NCI-H146 treated with DMSO at 0.1 percent for 48 hours (cell line): ENCODE measurements at regions not wholly inside any gene's neighbourhood (a gene's known extent, or its start where the extent isn't known, plus 50 kb on each side); places are given as distances from the start of the nearest gene placed in this dataset.

Experiments used
- DNase-seq: peaks from one replicate; lab custom pipeline; 2025; ENCODE audit not compliant: unreplicated experiment; lab: John Stamatoyannopoulos, UW

DNA sequence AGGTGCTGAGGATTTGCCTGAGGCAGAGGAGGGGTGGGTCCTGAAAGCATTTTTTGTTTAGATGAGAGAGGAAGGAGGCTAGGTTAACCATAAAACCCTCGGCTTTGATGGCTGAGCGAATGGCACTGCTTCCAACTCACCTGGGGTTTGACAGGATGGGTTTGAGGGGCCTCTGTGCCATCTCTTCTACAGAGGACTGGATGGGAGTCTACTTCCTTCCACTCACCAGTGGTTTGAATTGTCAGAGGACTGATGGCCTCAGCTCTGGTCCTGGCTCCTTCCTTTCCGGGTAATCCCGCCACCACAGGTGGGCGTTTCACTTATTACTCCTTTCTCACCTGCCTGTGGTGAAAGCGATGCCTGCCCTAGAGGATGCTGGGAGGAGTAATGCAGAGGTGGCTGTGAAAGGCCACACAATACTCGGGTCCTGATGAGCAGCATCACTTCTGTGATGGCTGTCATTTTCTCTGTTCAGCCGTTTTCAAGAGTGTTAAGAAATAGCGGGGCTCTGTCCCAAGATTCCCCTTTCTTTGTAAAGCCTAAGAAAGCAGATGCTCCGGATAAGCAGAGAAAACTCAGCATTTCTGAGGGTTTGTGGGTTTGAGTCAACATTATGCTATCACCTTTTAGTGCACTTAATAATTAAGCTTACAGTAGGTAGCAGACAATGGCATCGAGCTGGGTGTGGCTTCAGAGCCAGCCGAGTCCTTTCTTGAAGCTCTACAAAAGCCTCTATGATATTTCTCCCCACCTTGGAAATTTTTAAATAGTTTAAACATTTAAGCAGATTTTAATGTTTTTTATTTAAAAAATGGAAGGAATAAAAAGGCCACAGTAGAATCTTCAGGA lies 220.7 kb downstream of the HLX start:
- no peak for DNase-seq

- no peak for DNase-seq
These were observed 221.4 kb downstream of the HLX start for GRCh38 chr1:221100611-221101010.

DNA sequence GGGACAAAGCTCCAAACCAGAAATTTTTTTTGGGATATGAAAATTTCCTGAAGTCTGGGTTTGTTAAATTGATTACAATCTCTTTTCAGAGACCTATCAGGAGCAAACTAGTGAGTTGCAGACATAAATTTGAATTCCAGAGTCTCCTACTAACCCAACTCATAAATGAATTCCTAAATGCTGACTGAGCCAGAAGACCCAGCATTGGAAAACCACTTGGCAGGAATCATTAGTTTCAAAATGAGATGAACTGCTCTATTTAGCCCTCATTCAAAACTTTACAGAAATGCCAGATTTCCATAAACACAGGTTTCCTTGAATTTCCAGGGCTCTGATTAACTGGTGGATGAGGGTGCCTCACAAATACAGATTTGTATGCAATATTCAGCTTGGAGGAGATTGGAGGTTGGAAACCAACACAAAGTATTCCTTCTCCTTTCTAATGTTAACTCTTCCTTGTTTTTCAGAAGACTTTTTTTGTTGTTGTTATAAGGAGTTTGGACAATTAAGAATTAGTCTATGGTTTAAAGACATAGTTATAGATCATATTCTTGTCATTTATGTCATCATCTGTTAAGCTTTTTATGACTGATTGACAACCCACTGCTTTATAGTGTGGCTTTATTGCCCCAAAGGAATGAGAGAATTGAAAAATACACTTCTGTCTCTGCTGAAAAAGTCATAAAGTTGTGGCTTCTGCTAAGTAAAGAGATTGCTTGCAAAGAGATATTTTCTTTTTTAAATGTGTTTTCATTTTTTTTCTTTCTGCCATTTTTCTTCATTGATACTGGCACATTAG lies 222.8 kb downstream of the HLX start:
- no peak for DNase-seq

GRCh38 chr1:221104596-221104995 lies 225.4 kb downstream of the HLX start:
- no peak for DNase-seq

DNA sequence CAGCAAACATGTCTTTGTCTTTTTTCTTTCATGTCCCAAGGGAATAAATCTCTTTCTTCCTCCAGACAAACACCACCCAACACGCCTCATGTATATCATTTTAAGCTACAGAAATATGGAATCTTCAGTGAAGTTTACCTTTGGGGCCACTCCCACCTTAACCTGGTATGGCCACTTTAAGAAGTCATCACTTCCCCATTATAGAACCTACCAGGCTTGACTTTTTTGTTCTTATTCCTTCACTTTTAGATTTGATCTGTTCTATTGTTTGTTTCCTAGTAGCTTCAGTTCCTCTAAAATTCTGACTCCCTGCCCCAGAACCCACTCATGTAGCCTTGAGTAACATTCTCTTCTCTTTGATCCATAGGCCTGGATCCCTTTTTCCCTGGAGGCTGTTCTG lies 226.3 kb downstream of the HLX start:
- DNase-seq, result no peak

DNA sequence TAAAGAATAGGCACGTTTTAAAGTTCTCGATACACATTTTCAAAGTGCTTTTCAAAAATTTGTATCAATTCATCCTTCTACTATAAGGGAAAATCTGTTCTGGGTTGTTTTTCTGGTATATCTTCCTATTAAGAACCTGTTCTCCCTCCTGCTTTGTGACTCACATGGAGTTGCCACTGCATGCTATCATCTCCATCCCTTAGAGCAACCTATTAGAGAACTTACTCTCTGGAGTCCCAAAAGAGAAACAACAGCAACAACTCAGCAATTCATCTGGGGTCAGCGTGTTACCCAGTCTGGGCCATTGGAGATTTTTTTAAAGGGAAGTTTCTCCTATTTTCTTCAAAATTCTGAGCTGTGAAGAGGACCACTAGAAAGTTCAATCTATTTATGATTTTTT lies 227.4 kb downstream of the HLX start:
- no peak for DNase-seq

GRCh38 chr1:221109930-221110329 lies 230.7 kb downstream of the HLX start:
- DNase-seq, result no peak

DNA sequence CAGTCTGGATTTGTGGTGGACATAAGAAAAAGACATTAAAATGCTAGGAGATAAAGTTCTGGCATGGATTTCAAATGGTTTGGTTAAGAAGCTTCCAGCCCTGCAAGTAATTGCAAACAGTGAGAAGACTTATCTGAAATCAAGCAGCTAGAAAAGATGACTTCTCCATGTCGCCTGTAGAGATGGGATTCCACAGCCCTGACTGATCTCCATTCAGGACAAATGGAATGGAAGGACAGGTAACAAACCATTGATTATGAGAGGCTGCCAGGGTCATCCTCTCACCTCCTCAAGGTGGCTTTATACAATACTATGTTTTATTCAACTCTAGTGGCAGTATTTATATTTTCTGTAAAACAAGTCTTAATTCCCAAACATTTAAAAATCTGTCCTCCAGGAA lies 237.9 kb downstream of the HLX start:
- DNase-seq, result no peak

- no peak for DNase-seq
These were observed 238.3 kb downstream of the HLX start for GRCh38 chr1:221117548-221117951.

DNA sequence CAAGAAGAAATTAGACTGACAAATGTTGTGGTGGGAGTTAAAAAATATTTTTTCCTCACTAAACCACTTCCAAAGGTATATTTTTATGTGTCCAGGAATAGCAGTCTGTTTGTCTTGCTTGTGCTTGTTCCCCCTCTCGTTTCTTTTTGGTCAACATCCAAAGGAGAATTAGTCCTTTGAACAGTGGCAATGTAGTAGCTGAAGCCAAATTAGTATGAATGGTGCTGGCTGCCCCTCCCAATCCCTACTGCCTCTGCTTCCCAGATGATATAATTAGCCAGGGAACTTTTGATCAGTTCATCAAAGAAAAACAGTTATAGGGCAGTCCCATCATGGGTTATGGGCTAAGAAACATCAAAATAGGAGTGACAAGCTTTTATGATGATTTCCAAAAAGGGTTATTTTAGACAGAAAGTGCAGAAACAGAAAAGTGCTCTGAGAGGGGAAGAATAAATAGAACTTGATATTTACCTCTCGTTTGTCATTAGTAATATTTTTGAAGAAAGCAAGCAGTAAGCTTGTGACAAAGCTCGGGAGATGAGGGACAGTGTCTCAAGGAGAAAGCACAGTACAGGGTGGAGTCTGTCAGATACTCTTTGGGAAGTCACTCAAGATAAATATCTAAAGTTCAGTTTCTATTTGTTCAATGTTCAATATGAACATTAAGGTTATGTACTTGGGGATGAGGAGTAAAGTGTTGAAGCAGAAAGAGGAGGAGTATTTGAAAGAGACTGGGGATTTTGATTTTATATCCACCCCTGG lies 239.1 kb downstream of the HLX start:
- no peak for DNase-seq

GRCh38 chr1:221118938-221119320 lies 239.7 kb downstream of the HLX start:
- no peak for DNase-seq

DNA sequence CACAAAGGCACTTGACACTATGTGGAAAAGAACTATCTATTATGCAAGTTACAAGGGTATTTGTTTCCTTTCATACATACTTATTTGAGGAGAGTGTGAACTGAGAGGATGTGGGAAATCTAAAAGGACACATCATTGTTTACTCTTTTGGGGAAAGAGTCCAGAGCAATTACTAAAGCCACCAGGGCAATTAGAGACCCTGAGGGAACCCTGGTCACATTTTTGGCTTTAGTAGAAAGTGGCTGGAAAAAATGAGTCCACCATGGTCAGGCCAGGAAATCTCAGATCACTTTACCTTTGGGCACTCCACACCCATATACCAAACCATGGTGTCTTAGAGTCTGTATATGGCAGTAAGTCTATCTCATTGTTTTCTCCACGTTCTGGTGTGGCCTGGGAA lies 243.3 kb downstream of the HLX start:
- DNase-seq, result no peak

- DNase-seq, result no peak
These were observed 246.7 kb downstream of the HLX start for GRCh38 chr1:221125976-221126375.

GRCh38 chr1:221137666-221138065 lies 258.4 kb downstream of the HLX start:
- no peak for DNase-seq

DNA sequence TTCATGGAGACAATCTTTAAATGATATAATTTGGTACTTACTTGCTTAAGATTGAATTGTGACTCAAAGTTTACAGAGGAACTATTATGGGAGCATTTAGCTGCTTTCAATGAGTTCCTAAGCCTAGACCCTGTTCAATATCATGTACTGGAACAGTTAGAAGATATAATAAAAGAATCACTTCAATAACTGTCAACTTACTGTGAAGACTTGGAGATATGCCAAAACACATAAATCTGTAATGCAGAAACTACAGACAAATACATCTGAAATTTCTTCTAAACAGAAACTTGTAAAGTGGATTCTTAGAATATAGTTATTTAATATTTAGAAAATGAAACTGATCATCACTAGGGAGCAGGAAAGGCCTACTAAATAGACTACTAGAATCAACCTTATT lies 259.3 kb downstream of the HLX start:
- DNase-seq, result no peak

GRCh38 chr1:221139991-221140390 lies 260.7 kb downstream of the HLX start:
- no peak for DNase-seq

DNA sequence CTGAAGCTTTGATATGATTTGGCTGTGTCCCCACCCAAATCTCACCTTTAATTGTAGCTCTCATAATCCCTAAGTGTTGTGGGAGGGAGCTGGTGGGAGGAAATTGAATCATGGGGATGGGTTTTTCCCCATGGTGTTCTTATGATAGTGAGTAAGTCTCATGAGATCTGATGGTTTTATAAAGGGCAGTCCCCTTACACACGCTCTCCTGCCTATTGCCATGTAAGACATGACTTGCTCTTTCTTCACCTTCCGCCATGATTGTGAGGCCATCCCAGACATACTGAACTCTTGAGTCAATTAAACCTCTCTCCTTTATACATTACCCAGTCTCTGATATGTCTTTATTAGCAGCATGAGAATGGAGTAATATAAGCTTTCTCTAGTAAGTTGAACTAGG lies 261.9 kb downstream of the HLX start:
- DNase-seq, result no peak

DNA sequence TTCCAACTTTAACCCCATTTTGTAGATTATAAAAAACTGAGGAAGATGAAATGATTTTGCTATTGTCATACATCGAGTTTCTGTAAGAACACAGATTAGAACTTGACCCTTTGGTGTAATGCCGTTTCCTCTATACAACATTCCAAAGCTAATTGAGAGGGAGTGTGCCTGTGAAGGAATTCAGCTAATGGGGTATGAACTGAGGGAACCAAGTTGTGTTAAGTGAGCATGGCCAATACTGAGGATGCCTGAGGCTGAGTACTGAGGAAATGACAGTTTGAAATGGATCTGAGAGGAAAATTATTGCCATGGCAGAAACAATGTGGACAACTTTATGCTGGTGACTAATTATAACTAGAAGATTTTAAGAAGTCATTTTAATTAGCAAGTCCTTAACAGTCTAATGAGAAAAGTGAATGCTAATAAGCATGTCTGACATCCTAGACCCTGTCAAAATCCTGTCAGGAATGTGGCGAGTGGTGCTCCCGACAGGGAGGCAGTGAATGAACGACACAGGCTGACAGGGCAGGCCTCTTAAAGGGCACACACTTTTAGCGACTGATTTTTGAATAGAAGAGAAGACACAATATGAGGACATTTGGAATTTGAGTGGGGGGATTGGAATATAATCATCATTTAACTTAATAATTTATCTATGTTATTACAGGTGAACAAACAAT lies 262.5 kb downstream of the HLX start:
- no peak for DNase-seq

DNA sequence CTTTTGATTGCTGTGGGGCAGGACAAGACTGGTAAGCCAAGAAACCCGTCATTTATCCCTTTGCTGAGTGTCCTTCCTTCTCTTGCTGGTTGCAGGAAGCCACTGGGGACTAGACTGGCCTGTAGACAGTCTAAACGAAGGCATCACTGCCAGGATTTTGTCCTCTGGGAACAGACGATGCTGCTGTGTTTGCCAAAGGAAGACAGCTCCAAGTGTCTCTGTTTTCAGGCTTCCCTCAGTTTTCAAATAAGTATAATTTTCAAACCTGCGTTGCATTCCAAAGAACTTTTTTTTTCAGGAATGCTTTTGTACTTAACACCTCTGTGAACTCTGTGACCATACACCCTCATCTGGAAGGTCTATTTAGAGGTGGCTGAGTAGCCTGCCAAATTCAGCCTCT lies 269.4 kb downstream of the HLX start:
- DNase-seq, result no peak

GRCh38 chr1:221149111-221149510 lies 269.9 kb downstream of the HLX start:
- DNase-seq, result no peak

DNA sequence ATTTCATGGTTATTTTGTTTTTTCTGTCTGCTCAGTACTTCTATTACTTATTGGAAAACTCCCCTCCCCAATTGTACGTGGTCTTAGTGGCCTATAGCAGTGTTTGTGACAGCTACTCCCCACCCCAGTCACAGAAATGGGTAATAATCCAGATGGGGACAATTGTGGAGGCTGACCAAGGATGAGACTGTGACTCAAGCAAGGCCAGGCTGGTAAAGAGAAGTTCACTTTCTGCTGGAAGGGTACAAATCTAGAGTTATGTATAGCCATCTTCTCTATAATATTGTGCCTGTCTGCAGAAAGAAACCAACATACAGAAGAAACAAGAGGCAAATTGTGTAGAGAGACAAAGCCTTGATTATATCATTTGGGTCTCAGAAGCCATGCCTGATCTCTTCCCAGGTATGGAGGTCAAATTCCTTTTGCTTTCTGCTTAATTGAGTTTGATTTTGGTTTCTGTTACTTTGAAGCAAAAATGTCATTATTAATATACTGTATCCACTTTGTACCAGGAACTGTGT lies 270.4 kb downstream of the HLX start:
- no peak for DNase-seq
